Kidney tubule cell (primary cell): ENCODE measurements at regions not wholly inside any gene's neighbourhood (a gene's known extent, or its start where the extent isn't known, plus 50 kb on each side); places are given as distances from the start of the nearest gene placed in this dataset.
A peak's percentile ranks its signal among the peaks of the same experiment; 100 is the strongest.
"Not testable (repeated sequence)": the region's sequence is repeated elsewhere in the genome, so short reads cannot be mapped to it uniquely, and the experiment has no call there.

Experiments
- DNase-seq: peaks from one replicate; pipeline ENCODE4 v3.0.0-alpha.2; 2018; ENCODE audit warnings: low spot score

DNA sequence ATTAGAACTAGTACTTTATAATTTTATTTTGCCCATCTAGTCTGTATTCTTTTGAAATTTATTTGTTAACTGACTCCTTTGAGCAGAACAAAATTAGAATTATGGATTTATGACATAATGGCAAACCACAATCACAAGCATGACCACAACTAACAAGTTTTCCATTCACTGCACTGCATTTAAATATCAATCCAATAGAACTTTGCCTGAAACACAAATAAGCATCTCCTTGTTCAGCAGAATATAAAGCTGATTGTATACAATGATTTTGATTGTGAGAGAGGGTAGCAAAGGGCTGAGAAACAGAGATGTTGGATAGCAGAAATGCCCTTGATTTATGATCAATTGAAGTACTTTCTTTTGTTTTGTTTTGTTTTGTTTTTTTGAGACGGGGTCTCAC is 495.5 kb upstream of the RGS18 start:
- DNase-seq: no peak

GRCh38 chr1:191668525-191668924 is 489.7 kb upstream of the RGS18 start:
- no peak for DNase-seq

- no peak for DNase-seq
Measured at GRCh38 chr1:191669629-191670028, 488.6 kb upstream of the RGS18 start.

DNA sequence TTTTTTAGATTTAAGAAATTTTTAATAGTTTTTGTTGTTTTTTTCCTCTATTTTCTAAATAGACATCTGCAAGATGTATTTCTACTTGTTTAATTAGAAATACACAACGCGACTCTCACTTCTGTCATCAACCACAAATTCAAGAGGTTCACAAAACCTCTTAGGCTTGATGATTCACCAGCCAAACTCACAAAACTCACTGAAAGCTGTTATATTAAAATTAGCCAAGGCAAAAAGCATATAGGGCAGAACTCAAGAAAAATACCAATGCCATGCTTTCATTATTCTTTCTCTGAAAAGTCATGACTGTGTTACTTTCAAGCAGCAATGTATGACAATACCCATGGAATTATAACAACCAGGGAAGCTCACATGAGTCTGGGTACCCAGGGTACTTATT is 487.0 kb upstream of the RGS18 start:
- DNase-seq: peak; percentile 45

DNA sequence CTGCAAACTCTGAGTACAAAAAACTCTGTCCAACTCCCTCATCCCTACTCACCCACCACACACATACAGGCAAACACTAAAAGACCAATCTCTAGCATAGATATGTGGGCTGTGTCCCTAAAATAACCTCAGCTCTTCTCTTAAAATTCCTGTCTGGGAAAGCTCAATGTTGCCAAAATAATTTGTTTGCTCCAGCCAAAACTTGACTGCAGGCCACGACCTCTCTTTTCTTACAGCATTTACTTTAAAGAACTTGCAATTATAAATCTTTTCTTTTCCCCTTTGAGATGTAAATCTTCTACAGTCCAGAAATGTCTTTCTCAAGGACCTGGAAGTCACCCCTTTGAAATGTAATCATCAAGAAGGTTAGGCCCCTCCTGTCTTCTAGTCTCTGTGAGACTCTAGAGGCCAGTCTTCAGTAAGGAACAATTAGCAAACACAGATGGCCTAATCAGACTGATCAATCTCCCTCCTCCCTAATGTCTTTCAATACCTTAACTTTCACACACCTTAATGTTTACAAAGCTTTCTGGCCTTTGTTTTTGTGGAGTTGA is 483.6 kb upstream of the RGS18 start:
- no peak for DNase-seq

- no peak for DNase-seq
Measured at GRCh38 chr1:191675856-191676783, 482.1 kb upstream of the RGS18 start.

DNA sequence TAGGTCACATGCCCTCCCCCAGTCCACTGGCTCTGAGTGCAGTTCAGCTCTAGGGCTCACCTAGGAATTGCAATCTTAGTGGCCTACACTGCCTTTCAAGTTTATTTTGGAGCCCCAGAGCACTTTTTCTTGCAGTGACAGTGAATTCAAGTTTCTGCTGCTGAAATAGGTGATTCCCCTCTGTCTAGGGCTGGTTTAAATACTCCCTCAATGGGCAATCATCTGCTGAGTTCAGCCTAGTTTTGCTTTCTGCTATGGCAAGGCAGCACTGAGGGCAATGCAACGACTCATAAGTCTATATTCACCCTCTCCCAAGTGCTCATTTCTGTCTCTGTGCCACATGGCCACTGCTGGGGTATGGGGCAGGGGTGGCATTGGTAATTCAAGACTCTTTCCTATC is 472.6 kb upstream of the RGS18 start:
- no peak for DNase-seq

GRCh38 chr1:191687721-191688120 is 470.5 kb upstream of the RGS18 start:
- DNase-seq: no peak

DNA sequence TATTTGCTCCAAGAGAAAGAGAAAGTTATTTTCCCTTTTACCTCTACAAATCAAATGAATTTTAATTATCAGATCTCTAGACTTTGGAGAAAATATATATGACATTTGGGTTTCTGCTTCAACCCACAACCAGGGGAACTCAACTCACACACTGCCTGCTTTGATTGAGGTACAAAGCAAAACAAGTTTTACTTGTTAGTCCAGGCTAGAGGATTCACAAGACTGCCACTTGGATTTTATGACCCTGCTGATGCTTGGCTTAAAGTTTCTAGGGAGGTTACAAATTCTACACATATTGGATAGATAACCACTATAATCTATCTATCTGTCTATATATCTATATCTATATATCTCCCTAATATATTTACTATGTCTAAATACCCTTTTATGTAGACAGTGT is 467.3 kb upstream of the RGS18 start:
- DNase-seq: no peak

DNA sequence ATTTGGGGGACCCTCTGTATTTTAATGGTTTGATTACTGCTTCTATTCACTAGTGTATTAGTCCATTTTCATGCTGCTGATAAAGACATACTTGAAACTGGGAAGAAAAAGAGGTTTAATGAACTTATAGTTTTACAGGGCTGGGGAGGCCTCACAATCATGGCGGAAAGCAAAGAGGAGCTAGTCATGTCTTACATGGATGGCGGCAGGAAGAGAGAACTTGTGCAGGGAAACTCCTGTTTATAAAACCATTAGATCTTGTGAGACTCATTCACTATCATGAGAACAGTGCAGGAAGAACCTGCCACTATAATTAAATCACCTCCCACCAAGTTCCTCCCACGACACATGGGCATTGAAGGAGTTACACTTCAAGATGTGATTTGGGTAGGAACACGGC is 464.5 kb upstream of the RGS18 start:
- no peak for DNase-seq

DNA sequence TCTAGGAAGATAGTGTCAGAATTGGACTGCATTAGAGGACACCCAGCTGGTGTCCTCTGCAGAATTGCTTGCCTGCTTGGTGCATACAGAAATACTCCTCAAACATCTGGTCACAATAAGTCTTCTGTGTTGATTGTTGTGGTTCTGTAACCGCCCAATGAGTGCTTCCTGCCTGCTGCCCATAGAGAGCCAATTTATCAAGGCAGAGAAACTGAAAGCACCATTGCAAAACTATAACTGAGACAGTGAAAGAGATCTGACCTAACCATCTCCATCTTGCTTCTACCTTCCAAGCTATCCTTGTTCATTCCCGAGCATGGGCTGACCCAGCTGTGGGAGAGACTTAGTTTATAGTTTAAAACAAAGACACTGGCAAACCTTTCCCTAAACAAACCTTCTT is 462.4 kb upstream of the RGS18 start:
- no peak for DNase-seq

DNA sequence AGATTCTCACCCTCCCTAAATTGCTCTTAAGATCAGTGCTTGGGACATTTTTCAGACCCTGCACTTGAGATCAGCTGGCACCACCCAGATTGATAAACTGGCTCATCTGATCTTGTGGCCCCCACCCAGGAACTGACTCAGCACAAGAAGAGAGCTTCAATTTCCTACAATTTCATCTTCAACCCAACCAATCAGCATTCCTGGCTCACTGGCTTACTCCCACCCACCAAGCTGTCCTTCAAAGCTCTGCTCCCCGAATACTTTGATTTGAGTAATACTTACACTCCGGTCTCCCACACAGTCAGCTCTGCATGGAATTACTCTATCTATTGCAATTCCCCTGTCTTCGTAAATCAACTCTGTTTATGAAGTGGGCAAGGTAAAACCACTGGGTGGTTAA is 461.9 kb upstream of the RGS18 start:
- DNase-seq: no peak

DNA sequence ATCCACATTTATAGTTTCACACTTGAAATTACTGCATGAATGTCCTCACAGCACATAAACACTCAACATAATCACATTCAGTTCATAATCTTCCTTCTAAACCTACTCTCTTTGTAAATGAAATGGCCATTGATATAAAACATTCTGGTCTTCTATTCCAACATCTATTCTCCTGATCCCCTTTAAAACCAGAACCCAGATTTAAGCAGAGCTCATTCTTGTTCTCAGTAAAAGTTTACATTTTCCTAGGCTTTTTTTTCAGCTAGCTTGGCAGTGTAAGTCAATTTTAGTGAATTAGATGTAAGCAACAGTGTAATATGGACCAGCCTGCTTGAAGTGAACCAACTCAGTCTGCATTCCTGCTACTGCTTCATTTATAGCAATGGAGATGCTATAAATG is 460.7 kb upstream of the RGS18 start:
- no peak for DNase-seq

DNA sequence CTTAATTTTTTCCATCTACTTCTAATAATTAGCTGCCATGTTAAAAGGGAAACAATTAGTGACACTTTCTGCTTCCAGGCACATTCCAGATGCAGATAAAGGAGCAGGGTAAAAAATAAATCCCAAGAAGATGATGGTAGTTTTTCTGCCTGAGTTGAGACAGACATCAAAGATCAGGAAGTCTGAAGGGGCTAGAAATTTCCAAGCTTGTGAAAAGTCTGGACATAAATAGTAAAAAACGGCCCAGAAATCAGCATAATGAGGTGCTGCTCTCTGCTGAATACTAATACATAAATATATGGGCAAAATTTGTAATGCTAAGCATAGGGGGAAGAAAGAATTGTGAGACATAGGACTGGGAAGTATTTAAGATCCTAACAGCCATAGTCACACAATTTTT is 460.0 kb upstream of the RGS18 start:
- no peak for DNase-seq

GRCh38 chr1:191699343-191699742 is 458.9 kb upstream of the RGS18 start:
- no peak for DNase-seq

DNA sequence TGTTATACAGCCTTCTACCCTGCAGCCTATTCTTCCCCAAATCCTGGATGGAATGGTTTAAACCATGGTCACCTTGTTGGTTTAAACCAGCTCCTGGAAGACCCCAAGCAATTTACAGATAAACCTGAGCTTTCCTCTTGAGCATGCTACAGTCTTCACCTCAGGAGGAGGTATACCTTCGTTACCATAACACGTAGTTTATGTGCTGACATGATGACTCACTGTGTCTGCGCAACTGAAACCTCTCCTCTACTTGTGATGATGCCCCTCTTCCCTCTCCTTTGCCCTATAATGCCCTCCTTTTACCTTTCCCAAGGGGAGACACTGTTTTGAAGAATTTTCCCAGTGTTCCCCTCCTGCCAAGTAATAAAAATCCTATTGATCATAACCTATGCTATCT is 457.3 kb upstream of the RGS18 start:
- DNase-seq: no peak

DNA sequence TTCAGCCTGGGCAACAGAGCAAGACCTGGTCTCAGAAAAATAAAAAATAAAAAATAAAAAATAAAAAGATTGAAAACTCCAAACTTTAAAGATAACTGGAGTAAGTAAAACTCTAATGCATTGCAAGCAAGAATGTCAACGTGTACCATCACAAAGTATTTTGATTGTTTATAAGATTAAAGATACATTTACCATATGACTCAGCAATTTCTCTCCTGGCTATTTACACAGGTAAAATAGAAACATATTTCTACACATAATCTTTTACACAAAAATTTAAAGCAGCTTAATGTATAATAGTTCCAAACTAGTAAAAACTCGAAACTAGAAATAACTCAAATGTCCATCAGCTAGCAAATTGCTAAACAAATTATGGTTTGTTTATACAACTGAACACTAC is 456.1 kb upstream of the RGS18 start:
- DNase-seq: no peak

DNA sequence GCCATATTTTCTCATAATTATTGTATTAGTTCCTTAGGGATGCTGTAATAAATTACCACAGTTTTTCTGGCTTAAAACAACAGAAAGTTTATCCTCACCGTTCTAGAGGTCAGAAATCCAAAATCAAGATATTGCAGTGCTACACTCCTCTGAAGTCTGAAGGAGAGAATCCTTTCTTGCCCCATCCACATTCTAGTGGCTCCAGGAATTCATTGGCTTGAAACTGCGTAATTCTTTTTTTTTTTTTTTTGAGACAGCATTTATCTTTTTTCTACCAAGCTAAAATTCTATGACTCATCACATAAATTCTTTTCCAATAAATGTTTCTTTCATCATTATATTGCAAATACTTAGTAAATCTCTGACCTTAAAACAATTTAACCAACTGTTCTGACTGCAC is 451.0 kb upstream of the RGS18 start:
- DNase-seq: no peak

GRCh38 chr1:191709215-191709614 is 449.0 kb upstream of the RGS18 start:
- no peak for DNase-seq

GRCh38 chr1:191711961-191712360 is 446.3 kb upstream of the RGS18 start:
- no peak for DNase-seq

GRCh38 chr1:191714845-191715244 is 443.4 kb upstream of the RGS18 start:
- DNase-seq: no peak

GRCh38 chr1:191729742-191730141 is 428.5 kb upstream of the RGS18 start:
- no peak for DNase-seq

DNA sequence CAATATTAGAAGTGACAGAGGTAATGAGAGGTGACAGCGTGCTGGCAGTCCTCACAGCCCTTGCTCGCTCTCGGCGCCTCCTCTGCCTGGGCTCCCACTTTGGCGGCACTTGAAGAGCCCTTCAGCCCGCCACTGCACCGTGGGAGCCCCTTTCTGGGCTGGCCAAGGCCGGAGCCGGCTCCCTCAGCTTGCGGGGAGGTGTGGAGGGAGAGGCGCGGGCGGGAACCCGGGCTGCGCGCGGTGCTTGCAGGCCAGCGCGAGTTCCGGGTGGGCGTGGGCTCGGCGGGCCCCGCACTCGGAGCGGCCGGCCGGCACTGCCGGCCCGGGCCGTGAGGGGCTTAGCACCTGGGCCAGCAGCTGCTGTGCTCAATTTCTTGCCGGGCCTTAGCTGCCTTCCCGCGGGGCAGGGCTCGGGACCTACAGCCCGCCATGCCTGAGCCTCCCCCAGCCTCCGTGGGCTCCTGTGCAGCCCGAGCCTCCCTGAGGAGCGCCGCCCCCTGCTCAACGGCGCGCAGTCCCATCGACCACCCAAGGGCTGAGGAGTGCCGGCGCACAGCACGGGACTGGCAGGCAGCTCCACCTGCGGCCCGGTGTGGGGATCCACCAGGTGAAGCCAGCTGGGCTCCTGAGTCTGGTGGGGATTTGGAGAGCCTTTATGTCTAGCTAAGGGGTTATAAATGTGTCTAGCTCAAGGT is 426.5 kb upstream of the RGS18 start:
- not testable (repeated sequence) for DNase-seq
